ENCODE measurements at regions not wholly inside any gene's neighbourhood (a gene's known extent, or its start where the extent isn't known, plus 50 kb on each side); places are given as distances from the start of the nearest gene placed in this dataset.
A peak's percentile ranks its signal among the peaks of the same experiment; 100 is the strongest.
"Not testable (repeated sequence)": the region's sequence is repeated elsewhere in the genome, so short reads cannot be mapped to it uniquely, and the experiment has no call there.

DNA sequence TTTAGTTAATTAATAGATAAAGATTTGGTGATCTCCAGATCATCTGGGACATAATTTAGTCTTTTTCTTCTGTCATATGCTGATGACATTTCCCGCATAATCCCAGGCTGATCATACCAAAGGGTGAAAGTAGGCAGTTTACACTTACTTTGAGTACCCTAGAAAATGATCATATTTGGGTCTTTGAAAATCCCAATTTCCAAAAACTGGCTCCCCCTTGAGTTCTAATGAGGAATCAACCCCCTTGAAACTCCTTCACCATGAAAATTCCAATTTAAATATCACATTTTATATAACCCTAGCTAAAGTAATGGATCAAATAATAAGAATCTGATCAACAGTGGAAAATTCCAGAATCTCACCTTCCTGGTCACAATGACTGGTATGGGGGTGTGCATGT is 223.4 kb downstream of the NAF1 start:
- no peak for DNase-seq (ENCODE audit: low spot score)

DNA sequence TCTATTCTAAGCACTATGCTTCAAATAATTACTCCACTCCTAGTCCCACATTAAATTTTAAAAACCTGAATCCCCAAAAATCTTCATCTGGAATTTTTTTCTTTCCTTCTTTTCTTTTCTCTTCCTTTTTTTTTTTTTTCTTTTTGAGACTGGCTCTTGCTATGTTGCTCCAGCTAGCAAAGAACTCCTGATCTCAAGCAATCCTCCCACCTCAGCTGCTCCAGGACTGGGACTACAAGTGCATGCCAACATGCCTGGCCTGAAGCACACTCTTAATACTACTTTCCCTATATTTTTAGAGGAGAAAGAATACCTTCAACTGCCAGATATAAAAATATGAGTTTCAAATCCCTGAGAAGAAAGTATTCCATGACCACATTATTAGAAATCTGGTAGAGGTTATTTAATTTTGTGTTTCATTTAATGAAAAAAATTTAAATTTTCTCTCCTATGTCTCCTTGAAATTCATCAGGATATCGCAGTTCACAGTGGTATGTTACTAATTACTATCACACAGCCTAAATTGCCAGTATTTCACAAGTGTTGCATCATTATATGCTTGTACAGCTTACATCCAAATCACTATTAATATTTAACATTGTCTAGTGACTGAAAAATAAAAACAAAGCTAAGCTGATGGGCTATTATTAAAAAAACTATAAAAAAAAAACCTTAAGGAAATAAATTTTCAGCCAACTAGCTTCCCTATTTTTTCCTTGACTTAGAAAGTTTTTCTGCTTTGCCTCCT is 227.8 kb downstream of the NAF1 start:
- DNase-seq (ENCODE audit: low spot score) = peak; percentile 6

DNA sequence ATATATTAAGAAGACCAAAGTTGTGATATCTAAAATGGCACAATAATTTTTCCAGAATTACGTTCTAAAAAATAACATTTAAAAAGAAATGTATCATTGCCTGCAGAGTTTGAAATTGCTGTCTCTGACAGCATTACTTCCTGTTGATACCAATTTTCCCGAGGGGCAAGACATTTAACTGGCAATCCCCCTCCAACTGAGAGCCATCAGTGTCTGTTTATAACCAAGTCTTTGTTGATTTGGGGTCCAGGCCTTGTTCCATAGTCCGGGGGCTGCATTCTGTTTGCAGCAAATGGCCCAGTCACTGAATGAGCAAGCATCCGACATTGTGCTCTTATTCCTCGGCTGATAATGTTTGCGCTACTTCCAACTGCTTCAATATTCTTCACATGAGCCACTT is 231.5 kb downstream of the NAF1 start:
- no peak for DNase-seq (ENCODE audit: low spot score)

DNA sequence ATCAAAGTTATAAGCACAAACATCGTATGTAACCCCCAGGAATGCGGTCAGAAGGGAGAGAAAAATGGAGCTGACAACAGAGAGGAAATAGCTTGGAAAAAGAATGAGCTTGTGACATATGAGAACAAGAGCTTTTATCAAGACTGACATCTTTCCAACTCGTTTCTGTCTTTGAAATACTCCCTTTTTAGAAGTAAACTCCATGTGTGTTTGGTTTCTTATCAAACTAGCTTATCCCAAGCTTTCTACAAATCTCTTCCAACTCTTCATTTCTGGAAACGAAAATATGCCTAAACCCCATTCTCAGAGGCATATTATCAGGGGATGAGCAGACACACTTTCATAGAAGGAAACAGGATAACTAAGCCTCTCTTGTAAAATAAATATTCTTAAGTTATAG is 235.4 kb downstream of the NAF1 start:
- DNase-seq (ENCODE audit: low spot score) = peak; percentile 86

- DNase-seq (ENCODE audit: low spot score) = peak; percentile 76
Observed at GRCh38 chr4:162921178-162921785, 245.4 kb downstream of the NAF1 start.

DNA sequence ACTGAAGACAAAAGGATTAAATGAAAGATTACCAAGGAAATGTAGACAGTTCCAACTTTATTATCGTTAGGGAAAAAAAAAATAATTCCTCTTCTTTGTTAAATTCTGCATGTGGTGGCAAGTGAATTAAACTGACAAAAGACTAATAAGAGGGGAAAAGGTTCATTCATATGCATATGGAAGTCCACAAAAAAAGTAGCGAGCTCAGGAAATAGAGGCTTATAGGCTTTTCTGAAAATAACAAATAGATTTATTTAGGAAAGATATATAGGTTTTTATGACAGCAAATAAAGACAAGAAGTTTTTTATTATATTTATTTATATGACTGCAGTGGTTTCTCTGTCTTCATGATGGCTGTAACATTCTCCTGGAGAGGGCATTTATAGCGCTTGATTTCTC is 246.0 kb downstream of the NAF1 start:
- DNase-seq (ENCODE audit: low spot score) = no peak

- no peak for DNase-seq (ENCODE audit: low spot score)
Observed at GRCh38 chr4:162912482-162912881, 254.2 kb downstream of the NAF1 start.

- no peak for DNase-seq (ENCODE audit: low spot score)
Observed at GRCh38 chr4:162911349-162911748, 255.3 kb downstream of the NAF1 start.

GRCh38 chr4:162909952-162910351 is 256.7 kb downstream of the NAF1 start:
- DNase-seq (ENCODE audit: low spot score) = no peak

DNA sequence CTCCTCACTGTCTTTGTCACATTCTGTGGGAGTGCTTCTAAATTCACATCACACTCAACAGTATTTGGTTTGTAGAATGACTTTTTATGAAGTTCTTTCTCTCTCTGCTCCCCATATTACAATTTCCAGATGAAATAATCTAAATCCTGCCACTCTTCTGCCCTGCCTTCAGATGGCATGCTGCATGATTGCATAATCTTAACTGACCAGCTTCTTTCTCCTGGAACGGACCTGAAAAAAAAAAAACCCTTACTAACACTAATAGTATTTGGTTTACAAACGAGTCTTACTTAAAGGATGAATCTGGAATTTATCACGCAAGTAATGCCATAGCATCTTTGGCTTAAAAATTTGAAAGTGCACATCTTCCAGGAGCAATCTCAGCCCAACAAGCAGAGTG is 272.3 kb downstream of the NAF1 start:
- peak; percentile 11 for DNase-seq (ENCODE audit: low spot score)

- no peak for DNase-seq (ENCODE audit: low spot score)
Observed at GRCh38 chr4:162891788-162892707, 274.6 kb downstream of the NAF1 start.

- no peak for DNase-seq (ENCODE audit: low spot score)
Observed at GRCh38 chr4:162878096-162878495, 288.6 kb downstream of the NAF1 start.

GRCh38 chr4:162874748-162875147 is 291.9 kb downstream of the NAF1 start:
- no peak for DNase-seq (ENCODE audit: low spot score)

- no peak for DNase-seq (ENCODE audit: low spot score)
Observed at GRCh38 chr4:162871990-162872389, 294.7 kb downstream of the NAF1 start.

GRCh38 chr4:162869157-162869556 is 297.5 kb downstream of the NAF1 start:
- no peak for DNase-seq (ENCODE audit: low spot score)

DNA sequence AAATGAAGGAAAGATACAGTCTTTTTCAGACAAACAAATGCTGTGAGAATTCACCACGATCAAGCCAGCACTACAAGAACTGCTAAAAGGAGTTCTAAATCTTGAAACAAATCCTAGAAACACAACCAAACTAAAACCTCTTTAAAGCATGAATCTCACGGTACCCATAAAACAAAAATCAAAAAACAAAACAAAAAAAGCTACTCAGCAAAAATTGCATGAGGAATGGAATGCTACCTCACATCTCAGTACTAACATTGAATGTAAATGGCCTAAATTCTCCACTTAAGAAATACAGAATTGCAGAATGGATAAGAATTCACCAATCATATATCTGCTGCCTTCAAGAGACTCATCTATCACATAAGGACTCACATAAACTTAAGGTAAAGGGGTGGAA is 300.1 kb downstream of the NAF1 start:
- no peak for DNase-seq (ENCODE audit: low spot score)

GRCh38 chr4:162865102-162865501 is 301.6 kb downstream of the NAF1 start:
- DNase-seq (ENCODE audit: low spot score) = no peak

- DNase-seq (ENCODE audit: low spot score) = no peak
Observed at GRCh38 chr4:162853788-162854187, 312.9 kb downstream of the NAF1 start.

GRCh38 chr4:162852642-162853041 is 314.0 kb downstream of the NAF1 start:
- no peak for DNase-seq (ENCODE audit: low spot score)

DNA sequence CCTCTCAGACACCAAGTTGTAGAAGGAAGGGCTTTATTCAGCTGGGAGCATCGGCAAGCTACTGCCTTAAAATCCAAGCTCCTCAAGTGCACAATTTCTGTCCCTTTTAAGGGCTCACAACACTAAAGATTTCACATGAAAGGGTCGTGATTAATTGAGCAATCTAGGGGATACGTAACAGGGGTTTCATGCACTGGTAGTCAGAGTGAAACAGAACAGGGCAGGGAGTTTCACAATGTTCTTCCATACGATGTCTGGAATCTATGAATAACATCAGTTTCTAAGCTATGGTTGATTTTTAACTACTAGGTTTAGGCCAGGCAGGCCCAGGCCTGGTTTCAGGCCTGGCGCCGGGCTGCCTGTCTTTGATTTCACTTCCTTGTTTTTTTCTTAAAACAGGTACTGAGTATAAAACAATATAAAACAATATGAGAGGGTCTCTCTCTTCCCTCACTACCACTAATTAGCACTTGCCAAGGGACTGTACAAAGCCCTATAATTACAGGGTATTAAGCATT is 315.4 kb downstream of the NAF1 start:
- not testable (repeated sequence) for DNase-seq (ENCODE audit: low spot score)

DNA sequence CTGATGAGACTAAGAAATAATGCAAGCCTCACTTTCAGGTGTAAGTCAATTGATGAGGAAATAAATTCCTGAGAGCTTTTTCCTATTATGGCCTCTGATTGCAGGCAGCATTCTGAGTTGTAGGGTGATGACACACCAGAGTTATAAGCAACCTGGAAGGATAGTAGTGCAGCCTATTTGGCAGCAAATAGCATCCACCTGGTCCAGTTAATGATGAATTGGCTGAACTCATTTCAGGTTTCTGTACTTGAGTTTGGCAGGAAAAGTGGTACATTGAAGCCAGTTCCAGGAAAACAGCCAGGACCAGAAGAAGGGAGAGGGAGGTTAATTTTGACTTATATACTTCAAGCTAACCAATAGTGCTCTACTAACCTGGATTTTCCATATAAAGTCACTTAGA is 316.8 kb downstream of the NAF1 start:
- no peak for DNase-seq (ENCODE audit: low spot score)

DNA sequence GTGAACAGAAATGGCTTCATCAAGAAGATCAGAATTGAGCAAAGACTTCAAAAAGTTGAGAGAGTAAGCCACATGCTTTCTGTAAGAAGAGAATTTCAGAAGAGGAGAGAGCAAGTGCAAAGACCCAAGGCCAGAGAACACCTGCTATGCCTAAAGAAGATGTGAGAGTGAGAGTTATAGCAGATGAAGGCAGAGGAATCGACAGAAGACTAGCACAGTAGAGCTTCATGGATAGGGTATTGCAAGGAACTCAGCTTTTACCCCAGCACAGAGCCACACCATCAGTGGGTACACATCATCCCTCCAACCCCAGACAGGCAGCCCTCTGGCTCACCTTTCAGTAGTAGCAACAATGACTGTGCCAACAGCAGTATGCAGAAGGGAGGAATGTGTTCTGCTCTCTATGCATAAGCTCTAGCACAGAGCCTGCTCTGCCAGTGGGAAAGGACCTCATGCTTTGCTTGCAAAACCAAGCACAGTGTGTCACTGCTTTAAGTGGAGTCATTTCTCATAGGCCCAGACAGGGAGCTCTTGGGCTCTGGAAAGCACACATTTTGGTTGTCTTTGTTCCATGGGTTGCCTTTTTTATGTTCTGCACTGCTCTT is 318.6 kb downstream of the NAF1 start:
- DNase-seq (ENCODE audit: low spot score) = no peak
